Loucy (cell line): ENCODE measurements at regions not wholly inside any gene's neighbourhood (a gene's known extent, or its start where the extent isn't known, plus 50 kb on each side); places are given as distances from the start of the nearest gene placed in this dataset.

Source experiments
- CTCF ChIP-seq: fragments of 200-600 bp; sonication (generic); conservative IDR thresholded peaks from 2 replicates; pipeline ENCODE4 v1.5.1; 2014; ENCODE audit warnings: mild to moderate bottlenecking, antibody characterized with exemption, low read length
- EZH2phosphoT487 ChIP-seq: fragments of 200-600 bp; IDR thresholded peaks from 2 replicates; pipeline ENCODE4 v1.6.1; 2018; ENCODE audit warnings: antibody characterized with exemption, mild to moderate bottlenecking, moderate library complexity, borderline replicate concordance

- TF ChIP-seq CTCF (no peak), EZH2phosphoT487 (no peak)
These were observed 69.0 kb upstream of the DDX18 start for GRCh38 chr2:117745537-117745936.
